ENCODE measurements at regions not wholly inside any gene's neighbourhood (a gene's known extent, or its start where the extent isn't known, plus 50 kb on each side); places are given as distances from the start of the nearest gene placed in this dataset.

DNA sequence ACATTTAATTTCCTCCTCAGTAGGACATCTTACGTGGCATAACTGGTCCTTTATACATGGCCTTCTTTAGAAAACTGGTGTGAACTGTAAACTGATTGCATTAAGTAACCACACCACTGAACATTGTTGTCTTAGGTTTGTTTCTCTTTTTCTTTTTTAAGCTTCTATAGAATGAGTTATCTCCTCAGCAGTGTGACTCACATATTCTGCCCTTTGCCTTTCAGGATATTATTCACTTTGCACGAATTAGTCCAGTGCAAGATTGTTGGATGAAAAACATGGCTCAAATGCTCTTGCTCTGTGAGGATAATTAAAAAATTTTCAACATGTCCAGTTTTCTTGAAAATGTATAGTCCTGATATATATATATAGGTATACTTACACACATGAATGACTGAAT is 147.6 kb downstream of the KBTBD8 start:
- no peaks in the 10 kb centered on the region for H3K79me2 ChIP-seq (ENCODE audit: insufficient read depth, low read length)
- H3K36me3 Mint-ChIP-seq, result no peaks in the 10 kb centered on the region
- H3K4me1 Mint-ChIP-seq, result no peaks in the 10 kb centered on the region
- no peaks in the 10 kb centered on the region for H3K36me3 ChIP-seq (replicated peaks in 1 of 2; ENCODE audit: control insufficient read depth in 1 of 2, insufficient read depth in 2 of 2, low read length in 2 of 2)
- H3K27ac Mint-ChIP-seq, result no peak overlapping the region
- H4K20me1 ChIP-seq (ENCODE audit: insufficient read depth, low read length), result no peaks in the 10 kb centered on the region
- no peaks in the 10 kb centered on the region for H3K27me3 Mint-ChIP-seq (ENCODE audit: low read depth in 3 of 3)
- no peak overlapping the region for H3K4me3 Mint-ChIP-seq
- DNase-seq, result no peak
- no peak overlapping the region for H3K4me2 ChIP-seq (replicated peaks; ENCODE audit: extremely low read depth, low read length, poor library complexity, severe bottlenecking)
- H3K9me3 Mint-ChIP-seq, result peaks cover 10 to 20% (median 11%) of the 10 kb centered on the region in 7 donors
- H3K27me3 ChIP-seq (ENCODE audit: control insufficient read depth in 2 of 2, insufficient read depth in 2 of 2, low read length in 2 of 2), result no peaks in the 10 kb centered on the region
- no peak overlapping the region for H3K9ac ChIP-seq (ENCODE audit: insufficient read depth, low read length, poor library complexity, severe bottlenecking)
- H3K9me3 ChIP-seq (replicated peaks in 1 of 2; ENCODE audit: control insufficient read depth in 1 of 2, insufficient read depth in 1 of 2, low read length in 2 of 2), result peaks cover 7 to 13% of the 10 kb centered on the region in 2 donors
- intact Hi-C loops (cut with micrococcal nuclease), result no loop called here
- H2AFZ ChIP-seq (ENCODE audit: insufficient read depth, low read depth, low read length, poor library complexity, severe bottlenecking), result no peak overlapping the region
- no peak for TF ChIP-seq CTCF (IDR thresholded peaks at IDR 0.05)
- H3K27ac ChIP-seq (ENCODE audit: low read depth in 1 of 2, low read length in 2 of 2), result no peak overlapping the region
- WGBS (ENCODE audit: insufficient coverage), result no CpG with 5 or more reads among the region's 2 CpGs
- no peaks in the 10 kb centered on the region for H3K4me1 ChIP-seq (ENCODE audit: control insufficient read depth in 1 of 2, insufficient read depth in 2 of 2, low read length in 2 of 2)
- H3K4me3 ChIP-seq (replicated peaks in 1 of 3; ENCODE audit: low read depth in 2 of 3, low read length in 3 of 3), result no peak overlapping the region

DNA sequence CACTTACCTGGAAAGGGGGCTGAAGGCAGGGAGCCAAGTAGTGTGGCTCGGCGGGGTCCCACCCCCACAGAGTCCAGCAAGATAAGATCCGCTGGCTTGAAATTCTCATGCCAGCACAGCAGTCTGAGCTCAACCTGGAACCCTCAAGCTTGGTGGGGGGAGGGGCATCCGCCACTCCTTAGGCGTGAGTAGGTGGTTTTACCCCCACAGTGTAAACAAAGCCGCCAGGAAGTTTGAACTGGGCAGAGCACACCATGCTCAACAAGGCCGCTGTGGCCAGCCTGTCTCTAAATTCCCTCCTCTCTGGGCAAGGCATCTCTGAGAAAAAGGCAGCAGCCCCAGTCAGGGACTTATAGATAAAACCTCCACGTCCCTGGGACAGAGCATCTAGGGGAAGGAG is 156.3 kb downstream of the KBTBD8 start:
- peaks cover 7 to 14% (median 13%) of the 10 kb centered on the region in 7 donors for H3K9me3 Mint-ChIP-seq

More for the DNA sequence above, 156.3 kb downstream of the KBTBD8 start:
- Histone ChIP-seq H3K4me3 (replicated peaks in 1 of 3; ENCODE audit: low read depth in 2 of 3, low read length in 3 of 3) (no peak overlapping the region), H3K4me2 (replicated peaks; ENCODE audit: extremely low read depth, low read length, poor library complexity, severe bottlenecking) (no peak overlapping the region), H3K4me1 (ENCODE audit: control insufficient read depth in 1 of 2, insufficient read depth in 2 of 2, low read length in 2 of 2) (no peaks in the 10 kb centered on the region), H3K36me3 (replicated peaks in 1 of 2; ENCODE audit: control insufficient read depth in 1 of 2, insufficient read depth in 2 of 2, low read length in 2 of 2) (no peaks in the 10 kb centered on the region), H3K79me2 (ENCODE audit: insufficient read depth, low read length) (no peaks in the 10 kb centered on the region), H3K27ac (ENCODE audit: low read depth in 1 of 2, low read length in 2 of 2) (no peak overlapping the region), H4K20me1 (ENCODE audit: insufficient read depth, low read length) (no peaks in the 10 kb centered on the region), H2AFZ (ENCODE audit: insufficient read depth, low read depth, low read length, poor library complexity, severe bottlenecking) (no peak overlapping the region), H3K27me3 (ENCODE audit: control insufficient read depth in 2 of 2, insufficient read depth in 2 of 2, low read length in 2 of 2) (no peaks in the 10 kb centered on the region), H3K9me3 (replicated peaks in 1 of 2; ENCODE audit: control insufficient read depth in 1 of 2, insufficient read depth in 1 of 2, low read length in 2 of 2) (peaks cover 0 to 13% of the 10 kb centered on the region in 2 donors), H3K9ac (ENCODE audit: insufficient read depth, low read length, poor library complexity, severe bottlenecking) (no peak overlapping the region)
- no peak for DNase-seq
- intact Hi-C loops (cut with micrococcal nuclease), result no loop called here
- H3K27ac Mint-ChIP-seq, result no peak overlapping the region
- H3K4me3 Mint-ChIP-seq, result no peak overlapping the region
- 80% methylated on average over 3 of the region's 8 CpGs for WGBS (ENCODE audit: insufficient coverage)
- no peaks in the 10 kb centered on the region for H3K36me3 Mint-ChIP-seq
- TF ChIP-seq CTCF (IDR thresholded peaks at IDR 0.05), result no peak
- H3K27me3 Mint-ChIP-seq (ENCODE audit: low read depth in 3 of 3), result no peaks in the 10 kb centered on the region
- no peaks in the 10 kb centered on the region for H3K4me1 Mint-ChIP-seq

Measured in CD14-positive monocyte (primary cell).